Tibial nerve (tissue), 4 donors: ENCODE measurements at regions not wholly inside any gene's neighbourhood (a gene's known extent, or its start where the extent isn't known, plus 50 kb on each side); places are given as distances from the start of the nearest gene placed in this dataset.
"Not testable (repeated sequence)": the region's sequence is repeated elsewhere in the genome, so short reads cannot be mapped to it uniquely, and the experiment has no call there.

Experiments
- CTCF ChIP-seq, 5 experiments: fragments of 200-600 bp in 3 of 5; fragments of 450-650 bp in 2 of 5; sonication (generic) in 3 of 5; IDR thresholded peaks; one replicate each; pipeline ENCODE4 v1.5.1; 2016 to 2019; ENCODE audit warnings: antibody characterized with exemption in 5 of 5, mild to moderate bottlenecking in 3 of 5, moderate library complexity in 2 of 5
- EP300 ChIP-seq, 2 donors: sonication (generic); formaldehyde crosslinking; IDR thresholded peaks; one replicate each; pipeline ENCODE4 v1.6.1; 2017; ENCODE audit warnings: antibody characterized with exemption in 2 of 2, mild to moderate bottlenecking in 1 of 2
- POLR2A ChIP-seq, 2 donors: fragments of 450-650 bp; IDR thresholded peaks; one replicate each; pipeline ENCODE4 v1.6.1; 2017; ENCODE audit warnings: antibody characterized with exemption in 2 of 2, mild to moderate bottlenecking in 2 of 2, moderate library complexity in 2 of 2

- not testable (repeated sequence) for TF ChIP-seq CTCF, EP300, POLR2A (IDR thresholded peaks at IDR 0.05)
Observed at GRCh38 chr2:156254637-156255067, 77.9 kb downstream of the NR4A2 start.
